CD4-positive, alpha-beta T cell (primary cell): ENCODE measurements at regions not wholly inside any gene's neighbourhood (a gene's known extent, or its start where the extent isn't known, plus 50 kb on each side); places are given as distances from the start of the nearest gene placed in this dataset.
"Not testable (repeated sequence)": the region's sequence is repeated elsewhere in the genome, so short reads cannot be mapped to it uniquely, and the experiment has no call there.

Experiments used
- ATAC-seq: fragments of 200-7000 bp; cut with Tn5 transposase; one replicate; pipeline ENCODE4 v1.10.0; 2022; ENCODE audit warnings: mild to moderate bottlenecking; ENCODE audit not compliant: poor library complexity
- CTCF ChIA-PET: fragments of 350-600 bp; sonication (Branson Sonifier 250); formaldehyde crosslinking; loops from one replicate; lab custom pipeline; 2021; ENCODE audit warnings: antibody characterized with exemption, inconsistent platforms; lab: Charles Lee
- POLR2A ChIA-PET: fragments of 350-600 bp; sonication (Branson Sonifier 250); formaldehyde crosslinking; loops from one replicate; lab custom pipeline; 2021; ENCODE audit warnings: antibody characterized with exemption, inconsistent platforms; lab: Charles Lee
- DNase-seq, 14 experiments: peaks; one replicate each; pipeline ENCODE4 v3.0.0-alpha.2; 2013 to 2020; ENCODE audit warnings: mixed read lengths in 2 of 14
- H3K27ac ChIP-seq, 2 donors: one replicate each; pipeline versions ENCODE4 v1.5.1 to v1.7.0; 2013; ENCODE audit warnings: low read length in 2 of 2, low read depth in 1 of 2, mild to moderate bottlenecking in 1 of 2
- H3K27me3 ChIP-seq, 2 experiments: 1 replicate in 1 of 2; 2 replicates in 1 of 2; pipeline versions ENCODE4 v1.6.1 to v1.7.0; 2013; ENCODE audit warnings: low read length in 2 of 2, control low read depth in 1 of 2, mild to moderate bottlenecking in 1 of 2, moderate library complexity in 1 of 2; ENCODE audit not compliant: insufficient read depth in 2 of 2, control insufficient read depth in 1 of 2
- H3K36me3 ChIP-seq: one replicate; pipeline ENCODE4 v1.6.1; 2013; ENCODE audit warnings: low read length, control low read depth; ENCODE audit not compliant: insufficient read depth
- H3K4me1 ChIP-seq: one replicate; pipeline ENCODE4 v1.6.1; 2013; ENCODE audit warnings: low read length, control low read depth; ENCODE audit not compliant: insufficient read depth
- H3K4me3 ChIP-seq: one replicate; pipeline ENCODE4 v1.5.1; 2013; ENCODE audit warnings: mild to moderate bottlenecking, low read length, moderate library complexity
- H3K9me3 ChIP-seq, 2 experiments: 1 replicate in 1 of 2; 2 replicates in 1 of 2; pipeline versions ENCODE4 v1.6.1 to v1.7.0; 2013; ENCODE audit warnings: low read length in 2 of 2, mild to moderate bottlenecking in 2 of 2, control low read depth in 1 of 2, moderate library complexity in 1 of 2; ENCODE audit not compliant: control insufficient read depth in 1 of 2, insufficient read depth in 1 of 2
- H3K27ac Mint-ChIP-seq: one replicate; pipeline ENCODE4 v1.8.0; 2020; ENCODE audit warnings: mixed read lengths
- H3K27me3 Mint-ChIP-seq: one replicate; pipeline ENCODE4 v1.8.0; 2021; ENCODE audit warnings: mixed read lengths
- H3K36me3 Mint-ChIP-seq: one replicate; pipeline ENCODE4 v1.8.0; 2021; ENCODE audit warnings: low read depth, mixed read lengths
- H3K4me1 Mint-ChIP-seq: one replicate; pipeline ENCODE4 v1.8.0; 2021; ENCODE audit warnings: low read depth, mixed read lengths
- H3K4me3 Mint-ChIP-seq: one replicate; pipeline ENCODE4 v1.8.0; 2020; ENCODE audit warnings: mild to moderate bottlenecking, mixed read lengths
- H3K9me3 Mint-ChIP-seq: one replicate; pipeline ENCODE4 v1.8.0; 2020; ENCODE audit warnings: mixed read lengths
- intact Hi-C, 2 experiments: fragments of 100-400 bp; cut with DNase I in 1 of 2; cut with micrococcal nuclease in 1 of 2; formaldehyde crosslinking; loops; one replicate each; pipeline versions ENCODE4 v1.15.1 to v1.9.0; 2023 to 2025; cut with DNase I, micrococcal nuclease
- TF ChIP-seq, protein P1 (sequence below): fragments of 200-600 bp; IDR thresholded peaks from one replicate; pipeline ENCODE4 v1.8.0; 2022; ENCODE audit warnings: antibody characterized with exemption, mild to moderate bottlenecking

DNA sequence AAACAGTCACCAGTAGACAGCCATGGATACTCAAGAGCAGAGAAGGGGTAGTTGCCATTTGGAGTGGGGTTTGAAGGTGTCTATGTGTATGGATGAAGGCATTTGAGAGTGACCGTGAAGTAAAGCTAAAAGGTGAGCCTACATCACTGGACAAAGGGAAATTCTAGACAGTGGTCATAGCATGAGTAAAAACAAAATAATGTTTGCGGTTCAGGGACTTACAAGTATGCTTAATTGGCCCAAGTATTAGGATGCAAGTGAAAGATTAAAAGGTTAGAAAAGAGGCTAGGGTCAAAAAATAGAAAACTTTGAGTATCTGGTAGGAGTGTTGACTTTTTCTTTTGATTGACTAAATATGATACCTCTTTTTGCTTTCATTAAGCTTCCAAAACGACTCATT is 238.1 kb upstream of the SLC8A1 start:
- ChIA-PET CTCF (no interaction called here), POLR2A (no interaction called here)
- no peak overlapping the region for H3K27ac ChIP-seq
- no peaks in the 10 kb centered on the region for H3K4me1 Mint-ChIP-seq
- H3K36me3 Mint-ChIP-seq: no peaks in the 10 kb centered on the region
- DNase-seq: no peak
- no peaks in the 10 kb centered on the region for H3K36me3 ChIP-seq
- H3K4me3 Mint-ChIP-seq: no peak overlapping the region
- no peaks in the 10 kb centered on the region for H3K27me3 ChIP-seq
- H3K9me3 ChIP-seq: no peaks in the 10 kb centered on the region
- no peak overlapping the region for H3K27ac Mint-ChIP-seq
- no peaks in the 10 kb centered on the region for H3K27me3 Mint-ChIP-seq
- no peaks in the 10 kb centered on the region for H3K9me3 Mint-ChIP-seq
- intact Hi-C loops: no loop called here
- H3K4me1 ChIP-seq: no peaks in the 10 kb centered on the region
- TF ChIP-seq, protein P1, sequence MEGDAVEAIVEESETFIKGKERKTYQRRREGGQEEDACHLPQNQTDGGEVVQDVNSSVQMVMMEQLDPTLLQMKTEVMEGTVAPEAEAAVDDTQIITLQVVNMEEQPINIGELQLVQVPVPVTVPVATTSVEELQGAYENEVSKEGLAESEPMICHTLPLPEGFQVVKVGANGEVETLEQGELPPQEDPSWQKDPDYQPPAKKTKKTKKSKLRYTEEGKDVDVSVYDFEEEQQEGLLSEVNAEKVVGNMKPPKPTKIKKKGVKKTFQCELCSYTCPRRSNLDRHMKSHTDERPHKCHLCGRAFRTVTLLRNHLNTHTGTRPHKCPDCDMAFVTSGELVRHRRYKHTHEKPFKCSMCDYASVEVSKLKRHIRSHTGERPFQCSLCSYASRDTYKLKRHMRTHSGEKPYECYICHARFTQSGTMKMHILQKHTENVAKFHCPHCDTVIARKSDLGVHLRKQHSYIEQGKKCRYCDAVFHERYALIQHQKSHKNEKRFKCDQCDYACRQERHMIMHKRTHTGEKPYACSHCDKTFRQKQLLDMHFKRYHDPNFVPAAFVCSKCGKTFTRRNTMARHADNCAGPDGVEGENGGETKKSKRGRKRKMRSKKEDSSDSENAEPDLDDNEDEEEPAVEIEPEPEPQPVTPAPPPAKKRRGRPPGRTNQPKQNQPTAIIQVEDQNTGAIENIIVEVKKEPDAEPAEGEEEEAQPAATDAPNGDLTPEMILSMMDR: no peak
- ATAC-seq: no peak
- H3K4me3 ChIP-seq: no peak overlapping the region

DNA sequence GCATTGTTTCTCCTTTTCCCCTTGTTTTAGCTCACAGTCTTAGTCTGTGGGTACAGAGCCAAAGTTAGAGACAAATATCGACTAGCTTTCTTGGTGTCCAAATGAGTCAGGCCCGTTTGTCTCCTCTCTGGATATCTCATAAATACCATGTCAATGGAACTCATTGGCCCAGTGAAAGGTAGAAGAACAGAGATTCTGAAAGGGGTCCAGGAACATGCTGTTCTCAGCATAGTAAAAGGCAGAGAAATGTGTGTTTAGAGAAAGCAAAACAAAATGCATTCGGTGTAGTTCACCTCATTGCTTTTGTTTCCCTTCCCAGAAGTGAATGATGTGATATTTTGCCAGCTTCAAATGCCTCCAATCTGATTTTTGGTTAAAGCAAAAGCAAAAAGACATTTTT is 238.6 kb upstream of the SLC8A1 start:
- H3K36me3 ChIP-seq: no peaks in the 10 kb centered on the region
- ATAC-seq: no peak

DNA sequence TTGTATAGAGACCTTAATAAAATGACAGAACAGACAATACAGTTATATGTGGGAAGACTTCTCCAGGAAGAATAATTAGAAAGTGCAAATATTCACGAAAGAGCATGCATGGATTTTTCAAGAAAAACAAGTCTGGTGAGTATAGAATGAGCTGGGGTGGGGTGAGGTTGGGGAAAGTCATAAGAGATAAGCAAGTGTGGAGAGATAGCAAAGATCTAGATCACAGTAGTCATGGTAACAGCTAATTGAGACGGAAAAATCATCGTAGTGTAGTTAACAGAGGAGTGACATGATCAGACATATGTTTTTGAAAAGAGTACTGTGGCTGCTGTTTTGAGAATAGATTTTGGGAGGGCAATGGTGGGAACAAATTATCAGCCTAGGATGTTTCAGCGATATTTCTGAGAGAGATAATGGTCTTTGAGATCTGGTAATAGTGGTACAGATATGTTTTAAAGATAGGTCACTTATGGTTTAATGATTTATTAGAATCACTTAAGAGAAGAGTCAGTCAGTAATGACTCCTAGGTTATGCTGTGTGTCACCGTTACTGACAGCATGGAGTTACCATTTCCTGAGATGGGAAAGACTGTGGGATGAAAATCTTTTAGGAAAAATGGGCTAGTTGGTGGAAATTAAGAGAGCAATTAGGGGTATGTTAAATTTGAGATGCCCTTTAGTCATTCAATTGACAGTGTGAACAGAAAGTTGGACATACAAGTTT is 248.5 kb upstream of the SLC8A1 start:
- intact Hi-C loops: no loop called here
- Mint-ChIP-seq H3K9me3 (no peaks in the 10 kb centered on the region), H3K27me3 (no peaks in the 10 kb centered on the region), H3K4me3 (no peak overlapping the region), H3K4me1 (no peaks in the 10 kb centered on the region), H3K36me3 (no peaks in the 10 kb centered on the region), H3K27ac (no peak overlapping the region)
- Histone ChIP-seq H3K36me3 (no peaks in the 10 kb centered on the region), H3K4me1 (no peaks in the 10 kb centered on the region), H3K9me3 (no peaks in the 10 kb centered on the region), H3K27ac (no peak overlapping the region), H3K27me3 (no peaks in the 10 kb centered on the region), H3K4me3 (no peak overlapping the region)
- ATAC-seq (no peak), DNase-seq (no peak)
- CTCF ChIA-PET: no interaction called here
- POLR2A ChIA-PET: no interaction called here
- TF ChIP-seq, protein P1: no peak

More for the DNA sequence above, 238.6 kb upstream of the SLC8A1 start:
- H3K9me3 Mint-ChIP-seq: no peaks in the 10 kb centered on the region
- no peaks in the 10 kb centered on the region for H3K4me1 Mint-ChIP-seq
- no peak overlapping the region for H3K27ac ChIP-seq
- TF ChIP-seq, protein P1: no peak
- no peaks in the 10 kb centered on the region for H3K4me1 ChIP-seq
- CTCF ChIA-PET: no interaction called here
- H3K36me3 Mint-ChIP-seq: no peaks in the 10 kb centered on the region
- no peak overlapping the region for H3K4me3 ChIP-seq
- H3K27ac Mint-ChIP-seq: no peak overlapping the region
- no peaks in the 10 kb centered on the region for H3K27me3 Mint-ChIP-seq
- H3K27me3 ChIP-seq: no peaks in the 10 kb centered on the region
- DNase-seq: no peak
- no peak overlapping the region for H3K4me3 Mint-ChIP-seq
- intact Hi-C loops: no loop called here
- POLR2A ChIA-PET: no interaction called here
- no peaks in the 10 kb centered on the region for H3K9me3 ChIP-seq

DNA sequence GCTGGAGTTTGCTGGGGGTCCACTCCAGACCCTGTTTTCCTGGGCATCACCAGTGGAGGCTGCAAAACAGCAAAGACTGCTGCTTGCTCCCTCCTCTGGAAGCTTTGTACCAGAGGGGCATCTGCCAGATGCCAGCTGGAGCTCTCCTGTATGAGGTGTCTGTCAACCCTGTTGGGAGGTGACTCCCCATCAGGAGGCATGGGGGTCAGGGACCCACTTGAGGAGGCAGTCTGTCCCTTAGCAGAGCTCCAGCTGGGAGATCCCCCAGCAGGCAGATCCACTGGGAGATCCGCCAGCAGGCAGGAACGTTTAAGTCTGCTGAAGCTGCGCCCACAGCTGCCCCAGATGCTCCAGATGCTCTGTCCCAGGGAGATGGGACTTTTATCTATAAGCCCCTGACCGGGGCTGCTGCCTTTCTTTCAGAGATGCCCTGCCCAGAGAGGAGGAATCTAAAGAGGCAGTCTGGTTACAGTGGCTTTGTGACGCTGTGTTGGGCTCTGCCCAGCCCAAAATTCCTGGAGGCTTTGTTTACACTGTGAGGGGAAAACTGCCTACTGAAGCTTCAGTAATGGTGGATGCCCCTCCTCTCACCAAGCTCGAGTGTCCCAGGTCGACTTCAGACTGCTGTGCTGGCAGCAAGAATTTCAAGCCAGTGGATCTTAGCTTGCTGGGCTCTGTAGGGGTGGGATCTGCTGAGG is 260.5 kb upstream of the SLC8A1 start:
- CTCF ChIA-PET, H3K27ac Mint-ChIP-seq, H3K4me3 ChIP-seq, H3K36me3 Mint-ChIP-seq, H3K36me3 ChIP-seq, POLR2A ChIA-PET, H3K4me1 Mint-ChIP-seq, H3K27me3 ChIP-seq, H3K4me1 ChIP-seq, H3K27me3 Mint-ChIP-seq, H3K27ac ChIP-seq, H3K4me3 Mint-ChIP-seq, DNase-seq, H3K9me3 Mint-ChIP-seq, intact Hi-C loops, ATAC-seq: not testable (repeated sequence)
- peaks cover 0 to 11% of the 10 kb centered on the region in 2 experiments for H3K9me3 ChIP-seq
